Endothelial cell (in vitro differentiated cells): ENCODE measurements at regions not wholly inside any gene's neighbourhood (a gene's known extent, or its start where the extent isn't known, plus 50 kb on each side); places are given as distances from the start of the nearest gene placed in this dataset.

Experiments used
- DNase-seq: peaks from one replicate; pipeline ENCODE4 v3.0.0; 2021; ENCODE audit warnings: low spot score
- H3K27ac Mint-ChIP-seq: one replicate; pipeline ENCODE4 v1.8.0; 2021; ENCODE audit warnings: mixed read lengths, inconsistent platforms; ENCODE audit not compliant: unreplicated experiment
- H3K27me3 Mint-ChIP-seq: one replicate; pipeline ENCODE4 v1.8.0; 2021; ENCODE audit warnings: mild to moderate bottlenecking, moderate library complexity, mixed read lengths, inconsistent platforms; ENCODE audit not compliant: unreplicated experiment
- H3K36me3 Mint-ChIP-seq: one replicate; pipeline ENCODE4 v1.8.0; 2021; ENCODE audit warnings: mild to moderate bottlenecking, low read depth, mixed read lengths, inconsistent platforms; ENCODE audit not compliant: unreplicated experiment
- H3K4me1 Mint-ChIP-seq: one replicate; pipeline ENCODE4 v1.8.0; 2021; ENCODE audit warnings: mild to moderate bottlenecking, mixed read lengths, inconsistent platforms; ENCODE audit not compliant: unreplicated experiment
- H3K4me3 Mint-ChIP-seq: one replicate; pipeline ENCODE4 v1.8.0; 2021; ENCODE audit warnings: mild to moderate bottlenecking, mixed read lengths, inconsistent platforms; ENCODE audit not compliant: unreplicated experiment
- H3K9me3 Mint-ChIP-seq: one replicate; pipeline ENCODE4 v1.8.0; 2021; ENCODE audit warnings: mixed read lengths, inconsistent platforms; ENCODE audit not compliant: unreplicated experiment
- TF ChIP-seq, protein P1 (sequence below): fragments of 200-600 bp; sonication (generic); IDR thresholded peaks from one replicate; pipeline ENCODE4 v1.5.0; 2021; ENCODE audit warnings: antibody characterized with exemption; ENCODE audit not compliant: unreplicated experiment

GRCh38 chr7:153389261-153389660, 629.7 kb downstream of the ACTR3B start:
- TF ChIP-seq, protein P1, sequence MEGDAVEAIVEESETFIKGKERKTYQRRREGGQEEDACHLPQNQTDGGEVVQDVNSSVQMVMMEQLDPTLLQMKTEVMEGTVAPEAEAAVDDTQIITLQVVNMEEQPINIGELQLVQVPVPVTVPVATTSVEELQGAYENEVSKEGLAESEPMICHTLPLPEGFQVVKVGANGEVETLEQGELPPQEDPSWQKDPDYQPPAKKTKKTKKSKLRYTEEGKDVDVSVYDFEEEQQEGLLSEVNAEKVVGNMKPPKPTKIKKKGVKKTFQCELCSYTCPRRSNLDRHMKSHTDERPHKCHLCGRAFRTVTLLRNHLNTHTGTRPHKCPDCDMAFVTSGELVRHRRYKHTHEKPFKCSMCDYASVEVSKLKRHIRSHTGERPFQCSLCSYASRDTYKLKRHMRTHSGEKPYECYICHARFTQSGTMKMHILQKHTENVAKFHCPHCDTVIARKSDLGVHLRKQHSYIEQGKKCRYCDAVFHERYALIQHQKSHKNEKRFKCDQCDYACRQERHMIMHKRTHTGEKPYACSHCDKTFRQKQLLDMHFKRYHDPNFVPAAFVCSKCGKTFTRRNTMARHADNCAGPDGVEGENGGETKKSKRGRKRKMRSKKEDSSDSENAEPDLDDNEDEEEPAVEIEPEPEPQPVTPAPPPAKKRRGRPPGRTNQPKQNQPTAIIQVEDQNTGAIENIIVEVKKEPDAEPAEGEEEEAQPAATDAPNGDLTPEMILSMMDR = no peak
- H3K4me1 Mint-ChIP-seq = no peaks in the 10 kb centered on the region
- H3K4me3 Mint-ChIP-seq = no peak overlapping the region
- H3K36me3 Mint-ChIP-seq = peaks cover 4% of the 10 kb centered on the region
- peaks cover 28% of the 10 kb centered on the region for H3K9me3 Mint-ChIP-seq
- peaks cover 3% of the 10 kb centered on the region for H3K27me3 Mint-ChIP-seq
- no peak overlapping the region for H3K27ac Mint-ChIP-seq
- no peak for DNase-seq

- Mint-ChIP-seq H3K4me1 (no peaks in the 10 kb centered on the region), H3K36me3 (peaks cover 4% of the 10 kb centered on the region), H3K9me3 (peaks cover 26% of the 10 kb centered on the region), H3K27ac (no peak overlapping the region), H3K27me3 (peaks cover 2% of the 10 kb centered on the region), H3K4me3 (no peak overlapping the region)
- no peak for DNase-seq
- TF ChIP-seq, protein P1 = no peak
Observed at GRCh38 chr7:153390955-153391354, 631.4 kb downstream of the ACTR3B start.

GRCh38 chr7:153392726-153393125, 633.2 kb downstream of the ACTR3B start:
- H3K4me3 Mint-ChIP-seq = no peak overlapping the region
- H3K4me1 Mint-ChIP-seq = no peaks in the 10 kb centered on the region
- peaks cover 4% of the 10 kb centered on the region for H3K27me3 Mint-ChIP-seq
- H3K36me3 Mint-ChIP-seq = peaks cover 4% of the 10 kb centered on the region
- H3K27ac Mint-ChIP-seq = no peak overlapping the region
- no peak for DNase-seq
- peaks cover 26% of the 10 kb centered on the region for H3K9me3 Mint-ChIP-seq
- TF ChIP-seq, protein P1 = no peak

- H3K27ac Mint-ChIP-seq = no peak overlapping the region
- no peak for DNase-seq
- no peak overlapping the region for H3K4me3 Mint-ChIP-seq
- H3K4me1 Mint-ChIP-seq = no peaks in the 10 kb centered on the region
- peaks cover 4% of the 10 kb centered on the region for H3K36me3 Mint-ChIP-seq
- peaks cover 26% of the 10 kb centered on the region for H3K9me3 Mint-ChIP-seq
- peaks cover 4% of the 10 kb centered on the region for H3K27me3 Mint-ChIP-seq
- TF ChIP-seq, protein P1 = no peak
Observed at GRCh38 chr7:153393666-153394065, 634.1 kb downstream of the ACTR3B start.

DNA sequence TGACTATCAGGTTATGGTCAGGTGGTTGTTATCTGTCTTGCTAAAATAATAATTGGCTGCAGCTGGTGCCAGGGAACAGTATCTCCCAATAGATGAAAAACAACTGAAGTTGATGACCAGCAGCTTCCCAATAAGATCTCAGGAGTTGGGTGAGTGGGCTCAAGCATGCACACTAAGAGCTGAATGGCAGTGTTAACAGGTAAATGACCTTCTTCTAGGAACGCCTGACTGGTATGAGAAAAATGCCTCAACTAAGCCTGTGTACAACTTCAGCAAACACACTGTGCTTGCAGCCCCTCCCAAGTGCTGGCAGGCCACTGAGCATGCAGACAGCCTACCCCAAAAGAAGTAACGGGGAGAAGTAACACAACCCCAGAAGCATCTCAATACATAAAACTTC, 636.9 kb downstream of the ACTR3B start:
- no peak overlapping the region for H3K4me3 Mint-ChIP-seq
- H3K36me3 Mint-ChIP-seq = no peaks in the 10 kb centered on the region
- H3K4me1 Mint-ChIP-seq = no peaks in the 10 kb centered on the region
- peaks cover 4% of the 10 kb centered on the region for H3K27me3 Mint-ChIP-seq
- TF ChIP-seq, protein P1 = no peak
- no peak for DNase-seq
- peaks cover 17% of the 10 kb centered on the region for H3K9me3 Mint-ChIP-seq
- no peak overlapping the region for H3K27ac Mint-ChIP-seq
